ENCODE measurements at regions not wholly inside any gene's neighbourhood (a gene's known extent, or its start where the extent isn't known, plus 50 kb on each side); places are given as distances from the start of the nearest gene placed in this dataset.
"Not testable (repeated sequence)": the region's sequence is repeated elsewhere in the genome, so short reads cannot be mapped to it uniquely, and the experiment has no call there.

GRCh38 chr3:14252321-14253021, 73.9 kb downstream of the LSM3 start:
- no peak for DNase-seq

GRCh38 chr3:14253022-14253706, 74.5 kb downstream of the LSM3 start:
- no peak for DNase-seq

- DNase-seq = no peak
These were observed 75.2 kb downstream of the LSM3 start for GRCh38 chr3:14253707-14254382.

GRCh38 chr3:14254812-14255702, 76.4 kb downstream of the LSM3 start:
- no peak for DNase-seq

- no peak for DNase-seq
These were observed 77.4 kb downstream of the LSM3 start for GRCh38 chr3:14256046-14256445.

- no peak for DNase-seq
These were observed 78.1 kb downstream of the LSM3 start for GRCh38 chr3:14256561-14257342.

GRCh38 chr3:14258906-14259904, 80.6 kb downstream of the LSM3 start:
- no peak for DNase-seq

- no peak for DNase-seq
These were observed 81.8 kb downstream of the LSM3 start for GRCh38 chr3:14260463-14260862.

GRCh38 chr3:14261229-14261628, 82.6 kb downstream of the LSM3 start:
- peak; percentile 21 for DNase-seq

- DNase-seq = no peak
These were observed 83.6 kb downstream of the LSM3 start for GRCh38 chr3:14262212-14262611.

- DNase-seq = no peak
These were observed 84.2 kb downstream of the LSM3 start for GRCh38 chr3:14262867-14263266.

- no peak for DNase-seq
These were observed 84.8 kb downstream of the LSM3 start for GRCh38 chr3:14263317-14264005.

GRCh38 chr3:14265246-14265962, 86.8 kb downstream of the LSM3 start:
- DNase-seq = no peak

GRCh38 chr3:14266361-14266760, 87.7 kb downstream of the LSM3 start:
- DNase-seq = no peak

- DNase-seq = no peak
These were observed 89.4 kb downstream of the LSM3 start for GRCh38 chr3:14267976-14268375.

- DNase-seq = no peak
These were observed 90.3 kb downstream of the LSM3 start for GRCh38 chr3:14268897-14269296.

- not testable (repeated sequence) for DNase-seq
These were observed 93.7 kb downstream of the LSM3 start for GRCh38 chr3:14272041-14272958.

- not testable (repeated sequence) for DNase-seq
These were observed 94.4 kb downstream of the LSM3 start for GRCh38 chr3:14272959-14273560.

Data from activated gamma-delta T cell (primary cell).